OCI-LY3 (cell line): ENCODE measurements at regions not wholly inside any gene's neighbourhood (a gene's known extent, or its start where the extent isn't known, plus 50 kb on each side); places are given as distances from the start of the nearest gene placed in this dataset.

Experiments
- CTCF ChIP-seq: fragments of 200-600, 300-600 bp; sonication (generic); IDR thresholded peaks from 2 replicates; pipeline ENCODE4 v1.5.1; 2014; ENCODE audit warnings: antibody characterized with exemption, low read length, low read depth
- EZH2phosphoT487 ChIP-seq: fragments of 200-600 bp; shearing (Covaris generic); IDR thresholded peaks from 2 replicates; pipeline ENCODE4 v1.6.1; 2018; ENCODE audit warnings: antibody characterized with exemption, mixed run types, low read depth

- no peak for TF ChIP-seq CTCF
- no peak for TF ChIP-seq EZH2phosphoT487
Measured at GRCh38 chr3:20652231-20652986, 466.4 kb upstream of the SGO1 start.
